Transverse colon (tissue), 3 donors: ENCODE measurements at regions not wholly inside any gene's neighbourhood (a gene's known extent, or its start where the extent isn't known, plus 50 kb on each side); places are given as distances from the start of the nearest gene placed in this dataset.

ENCODE experiments used
- CTCF ChIP-seq, 5 experiments: fragments of 200-600 bp in 3 of 5; fragments of 450-650 bp in 2 of 5; sonication (generic) in 3 of 5; IDR thresholded peaks; 1 replicate in 2 of 5; 2 replicates in 3 of 5; pipeline ENCODE4 v1.5.1; 2016 to 2017; ENCODE audit warnings: antibody characterized with exemption in 5 of 5, inconsistent platforms in 3 of 5, mild to moderate bottlenecking in 2 of 5, moderate library complexity in 1 of 5
- EP300 ChIP-seq: sonication (generic); formaldehyde crosslinking; IDR thresholded peaks from one replicate; pipeline ENCODE4 v1.6.1; 2017; ENCODE audit warnings: antibody characterized with exemption, low read depth
- POLR2A ChIP-seq: fragments of 450-650 bp; IDR thresholded peaks from one replicate; pipeline ENCODE4 v1.6.1; 2016; ENCODE audit warnings: antibody characterized with exemption, mild to moderate bottlenecking, moderate library complexity

- TF ChIP-seq CTCF (IDR thresholded peaks at IDR 0.05) (no peak), EP300 (no peak), POLR2A (no peak)
Observed at GRCh38 chr2:19785867-19786266, 115.9 kb downstream of the TTC32 start.
